ENCODE measurements at regions not wholly inside any gene's neighbourhood (a gene's known extent, or its start where the extent isn't known, plus 50 kb on each side); places are given as distances from the start of the nearest gene placed in this dataset.
A peak's percentile ranks its signal among the peaks of the same experiment; 100 is the strongest.

GRCh38 chr15:39124553-39125171 is 456.2 kb upstream of the THBS1 start:
- DNase-seq (ENCODE audit: low spot score): no peak

- DNase-seq (ENCODE audit: low spot score): no peak
Measured at GRCh38 chr15:39125226-39125625, 455.7 kb upstream of the THBS1 start.

GRCh38 chr15:39125904-39126303 is 455.0 kb upstream of the THBS1 start:
- peak; percentile 75 for DNase-seq (ENCODE audit: low spot score)

GRCh38 chr15:39127151-39127790 is 453.6 kb upstream of the THBS1 start:
- DNase-seq (ENCODE audit: low spot score): no peak

GRCh38 chr15:39127925-39128617 is 452.8 kb upstream of the THBS1 start:
- DNase-seq (ENCODE audit: low spot score): peak; percentile 46

- DNase-seq (ENCODE audit: low spot score): no peak
Measured at GRCh38 chr15:39128746-39129145, 452.1 kb upstream of the THBS1 start.

GRCh38 chr15:39130556-39131379 is 450.1 kb upstream of the THBS1 start:
- no peak for DNase-seq (ENCODE audit: low spot score)

- DNase-seq (ENCODE audit: low spot score): no peak
Measured at GRCh38 chr15:39131609-39132008, 449.3 kb upstream of the THBS1 start.

GRCh38 chr15:39132070-39132469 is 448.8 kb upstream of the THBS1 start:
- no peak for DNase-seq (ENCODE audit: low spot score)

- no peak for DNase-seq (ENCODE audit: low spot score)
Measured at GRCh38 chr15:39132954-39133600, 447.8 kb upstream of the THBS1 start.

GRCh38 chr15:39134282-39134681 is 446.6 kb upstream of the THBS1 start:
- no peak for DNase-seq (ENCODE audit: low spot score)

GRCh38 chr15:39135989-39136388 is 444.9 kb upstream of the THBS1 start:
- no peak for DNase-seq (ENCODE audit: low spot score)

GRCh38 chr15:39139431-39140059 is 441.3 kb upstream of the THBS1 start:
- no peak for DNase-seq (ENCODE audit: low spot score)

- no peak for DNase-seq (ENCODE audit: low spot score)
Measured at GRCh38 chr15:39140060-39140604, 440.7 kb upstream of the THBS1 start.

- DNase-seq (ENCODE audit: low spot score): no peak
Measured at GRCh38 chr15:39142500-39142899, 438.4 kb upstream of the THBS1 start.

- no peak for DNase-seq (ENCODE audit: low spot score)
Measured at GRCh38 chr15:39143479-39143878, 437.4 kb upstream of the THBS1 start.

- DNase-seq (ENCODE audit: low spot score): no peak
Measured at GRCh38 chr15:39144051-39144450, 436.8 kb upstream of the THBS1 start.

GRCh38 chr15:39144613-39145499 is 436.0 kb upstream of the THBS1 start:
- DNase-seq (ENCODE audit: low spot score): no peak

GRCh38 chr15:39145854-39146625 is 434.8 kb upstream of the THBS1 start:
- no peak for DNase-seq (ENCODE audit: low spot score)
